ENCODE measurements at regions not wholly inside any gene's neighbourhood (a gene's known extent, or its start where the extent isn't known, plus 50 kb on each side); places are given as distances from the start of the nearest gene placed in this dataset.

DNA sequence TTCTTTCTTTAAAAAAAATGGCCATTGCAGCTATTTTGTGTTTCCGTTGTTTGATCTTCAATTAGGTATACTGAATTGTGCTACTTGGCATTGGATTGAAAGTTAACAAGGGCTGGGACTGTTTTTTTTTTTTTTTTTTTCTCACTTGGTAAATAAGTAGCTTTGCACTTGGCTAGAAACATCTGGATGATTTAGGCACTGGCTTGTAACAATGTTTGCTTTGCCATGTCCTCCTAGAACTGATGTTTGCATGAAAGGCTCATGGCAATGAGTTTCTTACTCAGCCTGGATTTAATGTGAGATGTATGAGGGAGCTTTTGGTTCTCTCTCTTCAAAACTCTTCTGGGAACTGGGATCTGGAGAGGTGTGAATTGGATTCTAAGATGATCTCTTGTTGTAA, 414.1 kb downstream of the CDH26 start:
- BruUV-seq (replicated peaks), result no TSS peak
- intact Hi-C loops (cut with micrococcal nuclease; ENCODE audit: unreplicated experiment), result no loop called here
- POLR2A ChIA-PET, result interaction anchor here (0.6 kb wide), 1 partner anchor 1394 kb away, joined by 7 read pairs; no protein-coding TSS in a partner anchor

DNA sequence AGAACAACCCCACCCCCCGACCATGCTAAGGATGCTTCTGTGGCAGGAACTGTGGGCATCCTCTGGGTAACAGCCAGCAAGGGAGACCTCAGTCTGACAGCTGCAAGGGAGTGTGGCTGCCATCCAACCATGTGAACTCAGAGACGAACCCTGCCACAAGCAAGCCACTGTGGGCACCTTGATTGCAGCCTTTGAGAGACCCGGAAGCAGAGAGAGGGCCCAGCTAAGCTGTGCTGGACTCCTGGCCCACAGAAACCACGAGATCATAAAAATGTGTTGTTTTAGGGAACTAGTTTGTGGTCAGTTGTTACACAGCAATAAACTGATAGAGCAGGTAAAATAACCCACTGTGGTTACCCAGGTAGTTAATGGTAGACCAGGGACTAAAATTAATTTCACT, 414.6 kb downstream of the CDH26 start:
- CTCF ChIA-PET, result no interaction called here
- DNase-seq (ENCODE audit: low read depth, low spot score), result no peak
- H3K27ac ChIP-seq (ENCODE audit: low read length), result no peak overlapping the region
- no peaks in the 10 kb centered on the region for H3K36me3 ChIP-seq (ENCODE audit: control insufficient read depth, insufficient read depth, low read length)
- no peak overlapping the region for H3K4me3 ChIP-seq (ENCODE audit: low read depth in 2 of 2, low read length in 2 of 2)
- TF ChIP-seq, protein P1, sequence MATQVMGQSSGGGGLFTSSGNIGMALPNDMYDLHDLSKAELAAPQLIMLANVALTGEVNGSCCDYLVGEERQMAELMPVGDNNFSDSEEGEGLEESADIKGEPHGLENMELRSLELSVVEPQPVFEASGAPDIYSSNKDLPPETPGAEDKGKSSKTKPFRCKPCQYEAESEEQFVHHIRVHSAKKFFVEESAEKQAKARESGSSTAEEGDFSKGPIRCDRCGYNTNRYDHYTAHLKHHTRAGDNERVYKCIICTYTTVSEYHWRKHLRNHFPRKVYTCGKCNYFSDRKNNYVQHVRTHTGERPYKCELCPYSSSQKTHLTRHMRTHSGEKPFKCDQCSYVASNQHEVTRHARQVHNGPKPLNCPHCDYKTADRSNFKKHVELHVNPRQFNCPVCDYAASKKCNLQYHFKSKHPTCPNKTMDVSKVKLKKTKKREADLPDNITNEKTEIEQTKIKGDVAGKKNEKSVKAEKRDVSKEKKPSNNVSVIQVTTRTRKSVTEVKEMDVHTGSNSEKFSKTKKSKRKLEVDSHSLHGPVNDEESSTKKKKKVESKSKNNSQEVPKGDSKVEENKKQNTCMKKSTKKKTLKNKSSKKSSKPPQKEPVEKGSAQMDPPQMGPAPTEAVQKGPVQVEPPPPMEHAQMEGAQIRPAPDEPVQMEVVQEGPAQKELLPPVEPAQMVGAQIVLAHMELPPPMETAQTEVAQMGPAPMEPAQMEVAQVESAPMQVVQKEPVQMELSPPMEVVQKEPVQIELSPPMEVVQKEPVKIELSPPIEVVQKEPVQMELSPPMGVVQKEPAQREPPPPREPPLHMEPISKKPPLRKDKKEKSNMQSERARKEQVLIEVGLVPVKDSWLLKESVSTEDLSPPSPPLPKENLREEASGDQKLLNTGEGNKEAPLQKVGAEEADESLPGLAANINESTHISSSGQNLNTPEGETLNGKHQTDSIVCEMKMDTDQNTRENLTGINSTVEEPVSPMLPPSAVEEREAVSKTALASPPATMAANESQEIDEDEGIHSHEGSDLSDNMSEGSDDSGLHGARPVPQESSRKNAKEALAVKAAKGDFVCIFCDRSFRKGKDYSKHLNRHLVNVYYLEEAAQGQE (IDR thresholded peaks at IDR 0.05; ENCODE audit: insufficient read depth in 1 of 2, low read depth in 2 of 2, low read length in 1 of 2), result no peak
- TF ChIP-seq CTCF (IDR thresholded peaks at IDR 0.05) (no peak), TCF7L2 (IDR thresholded peaks at IDR 0.05; ENCODE audit: low read depth, low read length) (no peak), SIN3A (IDR thresholded peaks at IDR 0.05; ENCODE audit: borderline replicate concordance, insufficient read depth, low read depth, low read length) (no peak), POLR2AphosphoS5 (IDR thresholded peaks at IDR 0.05; ENCODE audit: low read depth, low read length) (no peak)
- BruUV-seq (replicated peaks), result no TSS peak
- ATAC-seq, result no peak
- intact Hi-C loops (cut with micrococcal nuclease; ENCODE audit: unreplicated experiment) (no loop called here), in situ Hi-C loops (cut with HindIII; ENCODE audit: low pct_unique_long_range_greater_than_20kb, low sequenced_read_pairs) (no loop called here)
- no peaks in the 10 kb centered on the region for H3K27me3 ChIP-seq (ENCODE audit: control insufficient read depth, insufficient read depth, low read length)
- H3K4me1 ChIP-seq (ENCODE audit: control insufficient read depth, insufficient read depth, low read length), result no peaks in the 10 kb centered on the region
- POLR2A ChIA-PET, result interaction anchor here (0.6 kb wide), 1 partner anchor 1395 kb away, joined by 7 read pairs; no protein-coding TSS in a partner anchor
- H3K9me3 ChIP-seq (ENCODE audit: control insufficient read depth, insufficient read depth, low read depth, low read length), result no peaks in the 10 kb centered on the region

More for the DNA sequence above, 414.1 kb downstream of the CDH26 start:
- CTCF ChIA-PET, result no interaction called here
- no peaks in the 10 kb centered on the region for H3K36me3 ChIP-seq (ENCODE audit: control insufficient read depth, insufficient read depth, low read length)
- in situ Hi-C loops (cut with HindIII; ENCODE audit: low pct_unique_long_range_greater_than_20kb, low sequenced_read_pairs), result no loop called here
- no peak overlapping the region for H3K4me3 ChIP-seq (ENCODE audit: low read depth in 2 of 2, low read length in 2 of 2)
- DNase-seq (ENCODE audit: low read depth, low spot score) (no peak), ATAC-seq (no peak)
- TF ChIP-seq, protein P1 (IDR thresholded peaks at IDR 0.05; ENCODE audit: insufficient read depth in 1 of 2, low read depth in 2 of 2, low read length in 1 of 2), result no peak
- TF ChIP-seq POLR2AphosphoS5 (IDR thresholded peaks at IDR 0.05; ENCODE audit: low read depth, low read length) (no peak), SIN3A (IDR thresholded peaks at IDR 0.05; ENCODE audit: borderline replicate concordance, insufficient read depth, low read depth, low read length) (no peak), TCF7L2 (IDR thresholded peaks at IDR 0.05; ENCODE audit: low read depth, low read length) (no peak), CTCF (IDR thresholded peaks at IDR 0.05) (no peak)
- no peaks in the 10 kb centered on the region for H3K27me3 ChIP-seq (ENCODE audit: control insufficient read depth, insufficient read depth, low read length)
- H3K9me3 ChIP-seq (ENCODE audit: control insufficient read depth, insufficient read depth, low read depth, low read length), result no peaks in the 10 kb centered on the region
- no peaks in the 10 kb centered on the region for H3K4me1 ChIP-seq (ENCODE audit: control insufficient read depth, insufficient read depth, low read length)
- H3K27ac ChIP-seq (ENCODE audit: low read length), result no peak overlapping the region

All from Panc1 (cell line).